CMK (cell line): ENCODE measurements at regions not wholly inside any gene's neighbourhood (a gene's known extent, or its start where the extent isn't known, plus 50 kb on each side); places are given as distances from the start of the nearest gene placed in this dataset.
"Not testable (repeated sequence)": the region's sequence is repeated elsewhere in the genome, so short reads cannot be mapped to it uniquely, and the experiment has no call there.

Experiments
- DNase-seq: peaks from one replicate; pipeline ENCODE4 v3.0.0-alpha.2; 2010; ENCODE audit warnings: low read depth

DNA sequence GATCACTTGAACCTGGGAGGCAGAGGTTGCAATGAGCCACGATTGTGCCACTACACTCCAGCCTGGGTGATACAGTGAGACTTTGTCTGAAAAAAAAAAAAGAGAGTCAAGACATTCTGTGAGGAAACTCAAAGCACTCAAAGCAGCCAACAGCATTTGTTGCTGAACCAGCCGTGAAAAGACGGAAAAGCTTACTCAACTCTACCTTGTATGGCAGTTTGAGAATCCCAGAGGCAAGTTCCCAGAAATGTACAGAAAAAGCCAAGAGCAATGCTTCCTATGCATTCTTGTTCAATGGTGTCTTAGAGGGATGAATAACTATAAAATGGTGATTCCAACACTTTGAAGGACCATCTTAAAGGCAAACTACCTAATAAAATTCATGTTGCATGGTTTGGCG, 170.2 kb downstream of the HSD17B3 start:
- no peak for DNase-seq

DNA sequence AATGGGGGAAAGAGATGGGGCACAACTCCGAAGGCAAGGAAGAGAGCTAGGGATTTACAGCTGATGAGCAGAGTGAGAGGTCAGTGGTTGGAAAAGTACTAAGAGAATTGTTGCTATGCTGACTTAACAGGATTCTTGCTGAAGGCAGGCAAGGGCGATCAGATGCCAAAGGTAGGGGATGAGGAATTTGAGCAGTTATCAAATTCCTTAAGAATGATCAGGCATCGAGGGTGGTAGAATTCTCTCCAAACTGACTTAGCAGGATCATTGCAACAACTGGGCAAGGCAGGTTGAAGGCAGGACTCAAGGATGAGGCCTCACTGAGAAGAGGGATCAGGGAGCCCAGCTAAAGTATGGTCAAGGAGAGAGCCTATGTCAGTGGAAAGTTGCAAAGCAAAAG, 171.0 kb downstream of the HSD17B3 start:
- no peak for DNase-seq

DNA sequence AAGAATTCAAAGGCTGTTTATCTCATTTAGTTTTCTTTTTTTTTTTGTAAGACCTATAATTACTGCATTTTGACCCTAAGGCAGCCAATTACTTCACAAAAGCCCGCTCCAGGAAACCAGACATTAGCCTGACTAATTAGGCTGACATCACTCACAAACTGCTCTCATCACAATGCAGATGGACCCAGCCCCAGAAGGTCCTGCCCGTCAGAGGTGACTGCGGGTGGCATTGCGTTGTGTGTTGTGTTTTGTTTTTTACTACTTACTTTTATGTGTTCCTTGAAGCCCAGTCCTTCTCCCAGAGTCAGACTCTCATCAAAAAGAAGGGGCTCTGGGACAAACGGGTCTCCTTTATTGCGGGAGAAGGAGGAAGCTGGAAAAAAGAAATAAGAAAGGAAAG, 172.2 kb downstream of the HSD17B3 start:
- no peak for DNase-seq

DNA sequence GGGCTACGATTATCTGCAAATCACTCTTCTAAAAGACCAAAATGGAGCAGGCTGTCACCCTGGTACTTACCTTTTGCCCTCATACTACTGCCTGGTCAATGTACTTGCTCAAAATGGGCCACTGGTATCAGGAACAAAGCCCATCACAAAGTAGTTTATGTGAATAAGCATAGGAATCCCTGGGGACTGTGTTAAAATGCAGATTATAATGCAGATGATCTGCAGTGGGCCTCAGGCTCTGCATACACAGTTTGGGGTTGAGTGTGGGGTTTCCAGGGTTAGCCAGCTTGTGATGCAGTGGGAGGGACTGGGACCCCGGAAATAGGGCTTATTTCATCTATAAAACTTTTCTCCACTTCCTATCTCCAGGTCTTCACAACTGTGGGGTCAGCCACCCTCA, 173.1 kb downstream of the HSD17B3 start:
- DNase-seq = no peak

DNA sequence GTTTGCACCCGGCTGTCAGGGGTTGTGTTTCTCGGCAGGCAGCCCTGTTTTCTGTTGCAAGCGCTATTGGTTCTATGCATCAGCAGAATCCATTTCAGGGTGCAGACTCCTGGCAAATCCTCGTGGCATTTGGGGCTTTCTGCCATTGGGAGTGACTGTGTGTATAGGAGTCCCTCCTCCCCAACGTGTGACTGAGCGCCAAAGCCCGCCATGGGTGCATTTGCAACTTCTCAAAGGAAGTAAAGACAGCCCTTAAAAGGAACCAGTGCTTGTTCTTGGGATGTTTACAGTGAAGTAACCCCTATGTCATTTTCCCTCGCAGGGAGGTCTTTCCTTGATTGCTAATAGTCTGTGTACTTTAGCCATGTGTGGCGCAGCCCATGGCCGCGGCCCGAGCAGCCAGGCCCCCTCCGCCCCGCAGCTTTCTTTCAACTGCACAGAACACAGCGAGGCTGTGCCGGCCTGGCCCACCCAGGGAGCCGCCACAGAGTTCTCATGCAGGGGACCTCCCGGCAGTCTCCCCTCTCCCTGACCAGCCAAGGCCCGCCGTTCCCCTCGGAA, 175.6 kb downstream of the HSD17B3 start:
- DNase-seq = no peak

DNA sequence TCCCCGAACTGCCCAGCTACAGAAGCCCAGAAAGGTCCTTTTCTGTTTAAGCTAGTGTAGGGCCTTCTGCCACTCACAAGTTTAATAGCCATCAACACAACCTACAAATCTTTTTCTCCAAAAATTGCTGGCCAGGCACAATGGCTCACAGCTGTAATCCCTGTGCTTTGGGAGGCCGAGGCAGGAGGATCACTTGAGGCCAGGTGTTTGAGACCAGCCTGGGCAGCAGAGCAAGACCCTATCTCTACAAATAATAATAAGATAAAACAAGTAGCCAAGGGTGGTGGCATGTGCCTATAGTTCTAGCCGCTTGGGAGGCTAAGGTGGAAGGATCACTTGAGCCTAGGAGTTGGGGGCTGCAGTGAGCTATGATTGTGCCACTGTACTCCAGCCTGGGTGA, 176.4 kb downstream of the HSD17B3 start:
- DNase-seq = no peak

DNA sequence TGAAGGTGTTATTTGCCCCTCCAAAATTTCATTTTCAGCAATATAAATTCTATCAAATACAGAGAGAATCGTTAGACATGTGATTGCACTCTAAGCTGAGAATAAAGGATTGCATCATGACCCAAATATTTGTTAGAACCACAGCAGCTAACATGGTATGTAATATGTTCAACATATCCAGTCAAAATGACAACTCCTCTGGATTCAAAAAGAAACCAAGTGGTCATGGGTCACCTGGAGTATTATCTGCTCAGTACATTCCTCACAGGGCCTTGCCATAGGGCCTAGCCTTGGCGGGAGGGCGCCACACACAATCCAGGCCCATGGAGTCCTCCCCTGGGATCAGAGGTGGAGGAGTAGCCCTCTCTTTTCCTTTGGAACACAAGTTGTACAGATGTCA, 179.2 kb downstream of the HSD17B3 start:
- no peak for DNase-seq

DNA sequence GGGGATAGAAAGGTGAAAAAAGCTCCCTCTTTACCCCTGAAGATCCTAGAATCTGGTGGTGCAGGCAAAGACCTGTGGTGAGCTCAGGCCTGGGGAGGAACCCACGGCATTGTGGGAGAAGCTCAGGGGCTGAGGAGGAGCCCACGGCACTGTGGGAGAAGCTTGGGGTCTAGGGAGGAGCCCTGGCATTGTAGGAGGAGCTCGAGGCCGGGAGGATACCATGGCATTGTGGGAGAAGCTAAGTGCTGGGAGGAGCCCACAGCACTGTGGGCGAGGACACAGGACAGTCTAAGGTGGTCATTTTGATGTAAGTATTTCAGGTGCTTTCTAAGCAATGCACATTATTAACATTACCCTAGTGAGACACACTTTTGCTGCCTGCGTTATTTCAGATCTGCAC, 179.7 kb downstream of the HSD17B3 start:
- DNase-seq = no peak

DNA sequence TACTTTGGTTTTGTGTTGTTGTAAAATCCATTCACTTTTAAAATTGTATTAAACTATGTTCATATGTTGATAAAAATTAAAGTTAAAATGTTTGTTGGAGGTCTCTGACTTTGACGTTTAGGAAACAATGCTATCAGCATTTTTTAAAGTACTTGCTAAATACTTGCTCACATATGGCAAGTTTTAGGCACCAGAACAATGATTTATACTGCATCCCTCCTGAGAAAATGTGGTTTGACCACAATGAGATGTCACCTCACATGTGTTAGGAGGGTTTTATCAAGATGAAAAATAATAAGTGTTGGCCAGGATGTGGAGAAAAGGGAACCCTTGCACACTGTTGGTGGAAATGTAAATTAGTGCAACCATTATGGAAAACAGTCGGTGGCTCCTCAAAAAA, 180.8 kb downstream of the HSD17B3 start:
- no peak for DNase-seq

DNA sequence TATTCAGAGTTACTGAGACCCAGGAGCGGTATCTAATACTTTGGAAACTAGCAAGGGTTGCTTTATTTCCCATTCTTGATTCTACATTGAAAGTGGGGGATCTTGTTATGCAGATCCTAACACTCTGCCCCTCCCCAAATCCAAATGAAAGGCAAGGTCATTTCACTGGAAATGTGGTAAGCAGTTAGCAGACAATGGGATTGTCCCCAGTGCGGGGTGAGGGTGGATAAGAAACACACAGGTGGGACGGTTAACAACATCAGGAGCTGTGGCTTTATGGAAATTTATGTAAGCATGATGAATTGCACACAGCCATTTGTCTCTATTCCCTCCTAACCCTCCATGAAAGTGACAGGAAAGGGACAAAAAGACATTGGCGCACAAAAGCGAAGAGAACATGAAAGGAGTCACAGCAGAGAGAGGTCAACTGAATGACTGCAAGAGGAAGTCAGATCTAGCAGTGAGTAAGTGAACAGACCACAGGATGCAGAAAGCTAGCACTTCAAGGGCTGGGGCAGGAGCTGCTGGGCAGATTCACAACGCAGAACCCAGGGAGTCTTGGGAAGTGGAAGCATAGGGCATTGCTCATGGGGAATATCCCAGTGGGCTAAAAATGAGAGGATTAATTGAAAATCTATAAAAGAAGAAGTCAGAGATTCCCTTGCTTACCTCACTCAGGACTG, 184.4 kb downstream of the HSD17B3 start:
- no peak for DNase-seq

DNA sequence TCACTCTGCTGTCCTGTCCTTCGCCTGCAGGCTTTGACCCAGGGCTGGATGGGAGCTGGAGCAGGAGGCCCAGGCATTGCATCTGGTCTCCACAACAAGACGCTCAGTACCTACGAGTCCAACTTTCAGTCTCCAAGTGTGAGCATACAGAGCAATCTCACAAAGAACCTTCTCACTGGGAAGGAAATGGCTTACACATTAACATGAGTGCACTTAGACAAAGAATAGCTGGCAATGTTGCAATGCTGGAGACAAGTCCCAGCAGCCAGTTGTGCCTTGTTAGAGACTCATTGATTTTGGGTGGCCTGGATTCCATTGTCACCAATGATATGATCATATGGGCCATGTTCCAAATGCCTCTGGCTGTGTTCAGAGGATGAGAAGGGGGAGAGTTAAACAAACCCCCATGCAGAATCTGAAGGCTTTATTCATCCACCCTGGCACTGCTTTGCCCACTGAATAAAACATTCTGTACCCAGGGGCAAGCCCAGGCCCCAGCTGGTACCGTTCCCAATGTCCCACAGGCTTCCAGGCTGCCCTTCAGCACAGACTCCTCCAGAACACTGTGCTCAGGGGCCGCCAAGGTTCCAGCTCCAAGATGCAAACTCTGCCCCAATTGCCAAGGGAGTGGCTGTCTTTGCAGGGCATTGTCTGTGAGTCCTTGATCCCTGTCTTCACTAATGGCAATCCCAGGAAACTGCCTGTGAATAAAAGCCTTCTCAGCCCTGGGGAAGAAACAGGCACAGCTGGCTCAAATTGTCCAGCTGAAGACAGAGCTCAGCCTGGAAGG, 185.5 kb downstream of the HSD17B3 start:
- no peak for DNase-seq

DNA sequence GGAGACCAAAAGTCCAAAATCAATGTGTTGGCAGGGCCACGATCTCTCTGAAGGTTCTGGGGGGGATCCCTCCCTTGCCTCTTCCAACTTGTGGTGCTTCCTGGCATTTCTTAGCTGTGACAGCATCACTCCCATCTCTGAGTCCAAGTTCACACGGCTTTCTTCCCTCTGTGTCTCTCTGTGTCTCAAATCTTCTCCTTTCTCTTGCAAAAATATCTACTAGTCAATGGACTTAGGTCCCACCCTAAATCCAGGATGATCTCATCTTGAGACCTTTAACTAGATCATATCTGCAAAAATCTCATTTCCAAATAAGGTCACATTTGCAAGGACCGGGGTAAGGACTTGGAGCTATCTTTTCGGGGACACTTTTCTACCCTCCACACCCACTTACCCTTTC, 186.1 kb downstream of the HSD17B3 start:
- DNase-seq = no peak

DNA sequence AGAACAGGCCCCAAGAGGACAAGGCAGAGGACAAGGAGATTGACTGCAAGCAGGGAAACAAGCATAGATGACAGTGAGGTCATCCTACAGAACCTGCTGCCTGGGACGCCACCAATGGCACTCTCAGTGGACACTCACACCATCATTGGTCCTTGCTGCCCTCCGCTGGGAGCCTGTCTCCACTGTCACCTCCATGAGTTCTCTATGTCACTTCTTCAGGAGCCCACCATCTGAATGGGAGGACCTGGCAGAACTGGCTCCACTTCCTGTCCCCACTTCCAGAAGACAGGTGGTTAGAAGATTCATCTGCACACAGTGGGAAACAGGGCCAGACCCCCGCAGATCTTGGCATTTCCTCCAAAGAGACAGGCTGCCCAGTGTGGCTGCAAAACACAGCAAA, 188.9 kb downstream of the HSD17B3 start:
- DNase-seq = no peak

DNA sequence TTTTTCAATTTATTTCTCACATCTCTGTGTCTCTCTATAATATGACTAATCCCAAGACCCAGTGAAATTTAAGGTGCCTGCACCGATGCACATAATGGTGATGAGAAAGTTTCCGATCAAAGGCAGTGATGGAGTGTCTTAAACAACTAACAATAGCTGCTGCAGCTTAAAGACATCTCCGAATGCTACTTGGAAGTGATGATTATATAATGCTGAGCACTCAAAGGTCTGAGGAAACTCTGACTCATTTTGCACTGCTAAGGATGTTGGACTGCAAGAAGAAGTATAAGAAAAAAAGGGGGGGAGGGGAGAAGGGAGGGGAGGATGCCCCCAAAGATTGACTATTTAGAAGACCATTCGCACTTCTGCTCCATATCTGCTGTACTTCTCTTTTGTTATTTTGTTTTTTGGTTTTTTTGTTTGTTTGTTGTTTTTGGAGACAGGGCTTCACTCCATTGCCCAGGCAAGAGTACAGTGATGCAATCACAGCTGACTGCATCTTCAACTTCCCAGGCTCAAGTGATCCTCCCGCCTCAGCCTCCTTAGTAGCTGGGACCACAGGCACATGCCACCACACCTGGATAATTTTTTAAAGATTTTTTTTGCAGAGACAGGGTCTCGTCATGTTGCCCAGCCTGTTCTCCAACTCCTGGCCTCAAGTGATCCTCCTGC, 192.2 kb downstream of the HSD17B3 start:
- no peak for DNase-seq

DNA sequence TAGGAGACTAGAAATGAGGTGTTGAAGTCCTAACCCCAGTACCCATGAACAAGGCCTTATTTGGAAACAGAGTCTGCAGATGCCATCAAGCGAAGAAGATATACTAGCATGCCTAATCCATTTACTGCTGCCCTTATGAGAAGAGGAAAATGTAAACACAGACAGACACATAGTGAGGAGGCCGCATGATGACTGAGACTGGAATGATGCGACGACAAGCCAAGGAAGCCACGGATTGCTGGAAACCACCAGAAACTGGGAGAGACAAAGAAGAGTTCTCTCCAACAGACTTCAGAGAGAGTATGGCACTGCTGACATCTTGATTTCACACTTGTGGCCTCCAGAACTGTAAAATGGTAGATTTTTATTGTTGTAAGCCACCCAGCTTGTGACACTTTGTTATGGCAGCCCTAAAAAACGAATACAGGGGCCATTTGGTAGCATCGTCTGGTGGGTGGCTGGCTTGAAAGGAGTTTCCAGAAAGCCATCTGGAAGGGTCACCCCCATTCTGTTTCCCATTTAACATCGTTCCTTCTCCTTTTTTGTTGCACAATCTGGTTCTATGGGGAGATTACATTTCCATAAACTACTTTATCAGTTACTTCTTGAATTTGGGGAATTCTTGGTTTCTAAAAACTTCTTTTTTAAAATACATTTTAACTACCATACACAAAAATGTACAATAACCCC, 193.1 kb downstream of the HSD17B3 start:
- no peak for DNase-seq

DNA sequence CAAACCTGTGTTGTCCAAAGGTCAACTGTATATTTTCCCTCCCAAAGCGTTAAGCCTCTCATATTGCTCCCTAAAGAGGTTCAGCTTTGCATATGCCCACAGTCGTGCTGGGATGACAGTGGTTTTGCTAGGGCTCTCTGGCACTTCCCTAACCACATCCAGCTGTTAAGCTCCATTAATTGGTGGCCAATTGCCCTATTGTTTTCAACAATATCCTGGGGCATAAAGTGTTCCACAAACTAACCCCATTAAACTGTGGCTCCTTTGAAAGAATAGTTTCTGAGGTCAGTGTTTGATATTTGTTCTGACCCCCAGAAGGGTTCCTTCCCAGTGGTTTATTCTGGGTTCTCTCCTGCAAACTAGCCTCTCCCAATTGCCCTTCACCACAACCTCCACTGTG, 194.5 kb downstream of the HSD17B3 start:
- DNase-seq = no peak

DNA sequence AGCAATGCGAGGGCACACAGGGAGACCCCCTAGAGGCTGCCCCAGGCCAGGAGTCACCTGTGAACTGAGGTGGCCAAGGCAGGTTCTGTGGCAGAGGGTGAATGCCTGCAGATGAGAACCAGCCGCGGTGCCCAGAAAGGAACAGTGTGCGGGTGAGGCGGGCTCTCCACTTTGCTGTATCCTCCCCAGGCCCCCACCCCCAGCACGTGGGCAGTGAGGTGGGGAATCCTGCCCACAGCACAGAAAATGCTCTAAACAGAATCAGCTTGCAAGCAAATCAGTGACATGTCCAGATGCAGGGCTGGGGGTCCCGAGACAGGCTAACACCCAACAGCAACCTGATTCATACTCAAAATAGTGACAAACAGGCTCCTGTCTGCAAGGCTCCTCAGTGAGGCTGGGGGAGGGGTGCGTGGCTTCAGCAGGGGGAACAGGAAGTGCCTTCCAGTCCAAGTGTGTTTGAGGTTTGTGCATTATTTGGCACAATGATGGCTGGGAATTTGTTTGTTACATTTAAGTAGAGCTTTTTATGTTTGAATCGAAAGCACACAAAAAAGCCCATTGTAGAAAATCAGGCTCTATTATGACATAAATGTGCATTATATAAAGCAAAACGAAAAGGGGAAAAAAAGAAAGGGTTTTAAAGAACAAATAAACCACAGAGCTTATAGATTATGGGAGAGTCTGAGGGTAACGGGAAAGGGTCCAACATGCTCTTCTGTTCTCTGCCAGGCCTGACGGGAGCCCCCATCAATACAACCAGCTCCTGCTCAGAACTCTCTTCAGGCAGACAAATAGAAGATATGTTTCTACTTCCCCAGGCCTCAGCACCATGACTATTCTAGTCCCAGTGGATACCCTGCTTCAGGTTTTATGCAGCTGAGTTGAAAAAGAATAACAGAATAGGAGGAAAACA, 201.3 kb downstream of the HSD17B3 start:
- peak; percentile 30 for DNase-seq

DNA sequence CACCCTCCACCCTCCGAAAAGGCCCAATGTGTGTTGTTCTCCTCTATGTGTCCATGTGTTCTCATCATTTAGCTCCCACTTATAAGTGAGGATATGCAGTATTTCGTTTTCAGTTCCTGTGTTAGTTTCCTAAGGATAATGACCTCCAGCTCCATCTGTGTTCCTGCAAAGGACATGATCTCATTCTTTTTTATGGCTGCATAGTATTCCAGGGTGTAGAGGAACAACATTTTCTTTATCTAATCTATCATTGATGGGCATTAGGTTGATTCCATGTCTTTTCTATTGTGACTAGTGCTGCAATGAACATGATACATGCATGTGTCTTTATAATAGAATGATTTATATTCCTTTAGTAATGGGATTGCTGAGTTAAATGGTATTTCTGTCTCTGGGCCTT, 211.3 kb downstream of the HSD17B3 start:
- DNase-seq = not testable (repeated sequence)

DNA sequence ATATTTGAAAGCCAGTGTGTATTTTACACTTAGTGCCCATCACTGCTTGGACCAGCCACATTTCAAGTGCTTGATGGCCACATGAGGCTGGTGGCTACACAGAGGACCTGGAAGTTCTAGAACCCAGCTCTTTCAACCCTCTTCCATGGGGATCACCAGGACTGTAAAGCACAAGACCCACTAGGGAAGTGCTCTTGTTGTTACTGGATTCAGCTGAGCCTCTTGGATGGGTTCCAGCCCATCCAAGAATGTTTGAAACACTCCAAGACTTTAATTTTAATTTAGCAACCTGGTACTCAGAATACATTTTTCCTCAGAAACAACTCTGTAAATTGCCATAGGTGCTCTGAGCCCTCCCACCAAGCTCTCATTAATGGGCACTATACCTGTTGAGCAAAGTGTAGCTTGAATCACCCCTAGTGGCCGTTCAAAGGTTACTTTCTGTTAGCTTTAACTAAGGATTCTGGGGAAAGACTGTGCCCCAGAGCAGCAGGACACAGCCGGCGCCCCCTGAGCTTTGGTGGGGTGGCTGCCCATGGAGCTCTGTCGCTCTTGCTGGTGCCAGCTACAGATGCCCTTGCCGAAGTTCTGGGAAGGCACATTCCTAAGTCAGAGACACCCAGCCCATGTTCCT, 212.4 kb downstream of the HSD17B3 start:
- DNase-seq = no peak

DNA sequence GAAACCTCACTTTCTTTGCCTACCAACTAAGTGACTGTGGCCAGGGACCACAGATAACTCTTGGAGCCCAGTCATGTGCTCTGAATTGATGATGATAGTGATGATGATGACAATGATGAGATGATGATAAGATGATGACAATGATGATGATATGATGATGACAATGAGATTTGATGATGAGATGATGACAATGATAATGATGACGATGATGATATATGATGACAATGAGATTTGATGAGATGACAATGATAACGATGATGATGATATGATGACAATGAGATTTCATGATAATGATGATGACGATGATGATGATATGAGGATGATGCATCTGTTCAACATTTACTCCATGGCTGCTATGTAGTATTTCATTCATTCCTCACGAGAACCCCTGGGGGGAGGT, 213.0 kb downstream of the ERCC6L2 start:
- no peak for DNase-seq
